Pons (tissue), 1 donor: ENCODE measurements at regions not wholly inside any gene's neighbourhood (a gene's known extent, or its start where the extent isn't known, plus 50 kb on each side); places are given as distances from the start of the nearest gene placed in this dataset.
"Not testable (repeated sequence)": the region's sequence is repeated elsewhere in the genome, so short reads cannot be mapped to it uniquely, and the experiment has no call there.

ENCODE experiments used
- DNase-seq: peaks from one replicate; pipeline ENCODE4 v3.0.0-alpha.2; 2016; ENCODE audit warnings: low spot score

- DNase-seq, result not testable (repeated sequence)
Observed at GRCh38 chr7:80292634-80293033, 158.0 kb downstream of the GNAI1 start.

GRCh38 chr7:80288175-80289122 lies 153.8 kb downstream of the GNAI1 start:
- peak; percentile 31 for DNase-seq

GRCh38 chr7:80287400-80288174 lies 153.0 kb downstream of the GNAI1 start:
- no peak for DNase-seq

GRCh38 chr7:80286611-80287010 lies 152.0 kb downstream of the GNAI1 start:
- no peak for DNase-seq

GRCh38 chr7:80284855-80285254 lies 150.2 kb downstream of the GNAI1 start:
- DNase-seq, result no peak

- no peak for DNase-seq
Observed at GRCh38 chr7:80279760-80280159, 145.1 kb downstream of the GNAI1 start.

- DNase-seq, result no peak
Observed at GRCh38 chr7:80278737-80279136, 144.1 kb downstream of the GNAI1 start.

GRCh38 chr7:80277434-80278427 lies 143.1 kb downstream of the GNAI1 start:
- DNase-seq, result no peak
